HCT116 (cell line): ENCODE measurements at regions not wholly inside any gene's neighbourhood (a gene's known extent, or its start where the extent isn't known, plus 50 kb on each side); places are given as distances from the start of the nearest gene placed in this dataset.
"Not testable (repeated sequence)": the region's sequence is repeated elsewhere in the genome, so short reads cannot be mapped to it uniquely, and the experiment has no call there.

ENCODE experiments used
- ATAC-seq: fragments of 200-7000 bp; cut with Tn5 transposase; 2 replicates; pipeline ENCODE4 v1.9.1; 2020; ENCODE audit warnings: mild to moderate bottlenecking, moderate library complexity
- BruUV-seq: library from RNA; stranded (reverse); fragments of 400-500 nt; replicated peaks from 2 replicates; lab custom pipeline; 2021; lab: Mats Ljungman, UMichigan
- CTCF ChIA-PET: fragments of 300-600 bp; sonication (Branson Sonifier 250); formaldehyde crosslinking; loops from one replicate; lab custom pipeline; 2021; ENCODE audit warnings: antibody characterized with exemption; lab: Charles Lee
- POLR2A ChIA-PET: fragments of 300-600, 350-600 bp; sonication (Branson Sonifier 250); formaldehyde crosslinking; loops from one replicate; lab custom pipeline; 2021; ENCODE audit warnings: antibody characterized with exemption; lab: Charles Lee
- RAD21 ChIA-PET, 2 experiments: fragments of 300-600 bp; sonication (Branson Sonifier 250); formaldehyde crosslinking; loops; one replicate each; lab custom pipeline; 2023; ENCODE audit warnings: low total read pairs in 2 of 2; ENCODE audit not compliant: uncharacterized antibody in 2 of 2, unreplicated experiment in 2 of 2, low non-redundant PET in 1 of 2; lab: Charles Lee
- DNase-seq: peaks from one replicate; pipeline ENCODE4 v3.0.0-alpha.2; 2010; ENCODE audit warnings: low read depth, low spot score
- H2AFZ ChIP-seq: fragments of 200-600 bp; shearing (Covaris generic), sonication (generic); 2 replicates; pipeline ENCODE4 v1.6.1; 2017; ENCODE audit warnings: low read depth, mixed run types, mixed read lengths, antibody characterized with exemption, low read length; ENCODE audit not compliant: poor library complexity, severe bottlenecking
- H3K27ac ChIP-seq: 2 replicates; pipeline ENCODE4 v1.5.1; 2012; ENCODE audit warnings: low read depth, low read length
- H3K27me3 ChIP-seq: fragments of 200-600 bp; sonication (generic); 2 replicates; pipeline ENCODE4 v1.6.1; 2016; ENCODE audit warnings: mixed run types, low read length, mixed read lengths; ENCODE audit not compliant: insufficient read depth
- H3K36me3 ChIP-seq, 2 experiments: fragments of 200-500 bp in 1 of 2; fragments of 200-600 bp in 1 of 2; sonication (Bioruptor generic) in 1 of 2; sonication (generic) in 1 of 2; 2 replicates each; pipeline versions ENCODE4 v1.5.1 to v1.6.1; 2014 to 2016; ENCODE audit warnings: low read length in 2 of 2, inconsistent platforms in 1 of 2, mixed read lengths in 1 of 2, mixed run types in 1 of 2; ENCODE audit not compliant: insufficient read depth in 2 of 2, control insufficient read depth in 1 of 2
- H3K4me1 ChIP-seq, 2 experiments: fragments of 200-600 bp in 1 of 2; sonication (generic) in 1 of 2; 2 replicates each; pipeline versions ENCODE4 v1.5.1 to v1.6.1; 2012 to 2017; ENCODE audit warnings: low read length in 2 of 2, inconsistent platforms in 1 of 2, mild to moderate bottlenecking in 1 of 2, mixed read lengths in 1 of 2, mixed run types in 1 of 2, moderate library complexity in 1 of 2; ENCODE audit not compliant: insufficient read depth in 2 of 2, control insufficient read depth in 1 of 2
- H3K4me2 ChIP-seq: fragments of 200-600 bp; sonication (generic); 2 replicates; pipeline ENCODE4 v1.6.1; 2017; ENCODE audit warnings: mixed run types, low read length, mixed read lengths
- H3K4me3 ChIP-seq, 2 experiments: fragments of 200-600 bp in 1 of 2; sonication (generic) in 1 of 2; replicated peaks in 1 of 2; 2 replicates each; pipeline ENCODE4 v1.5.1; 2011 to 2016; ENCODE audit warnings: low read length in 2 of 2, control low read depth in 1 of 2, low read depth in 1 of 2, mild to moderate bottlenecking in 1 of 2, mixed read lengths in 1 of 2, mixed run types in 1 of 2
- H3K79me2 ChIP-seq: fragments of 200-600 bp; sonication (generic); 2 replicates; pipeline ENCODE4 v1.6.1; 2017; ENCODE audit warnings: mild to moderate bottlenecking, mixed run types, low read length, moderate library complexity, mixed read lengths; ENCODE audit not compliant: insufficient read depth
- H3K9ac ChIP-seq: fragments of 200-600 bp; sonication (generic); 2 replicates; pipeline ENCODE4 v1.6.1; 2016; ENCODE audit warnings: low read length, mixed read lengths
- H3K9me2 ChIP-seq: fragments of 200-600 bp; sonication (generic), shearing (Covaris generic); 2 replicates; pipeline ENCODE4 v1.6.1; 2017; ENCODE audit warnings: mixed run types, mild to moderate bottlenecking, moderate library complexity; ENCODE audit not compliant: insufficient read depth
- H3K9me3 ChIP-seq, 2 experiments: fragments of 200-500 bp in 1 of 2; fragments of 200-600 bp in 1 of 2; sonication (Bioruptor generic) in 1 of 2; sonication (generic) in 1 of 2; 2 replicates each; pipeline ENCODE4 v1.6.1; 2014 to 2017; ENCODE audit warnings: low read length in 2 of 2, mixed read lengths in 2 of 2, inconsistent platforms in 1 of 2, low read depth in 1 of 2, mild to moderate bottlenecking in 1 of 2, mixed run types in 1 of 2, moderate library complexity in 1 of 2; ENCODE audit not compliant: control insufficient read depth in 1 of 2, insufficient read depth in 1 of 2
- H4K20me1 ChIP-seq: fragments of 200-600 bp; sonication (generic), shearing (Covaris generic); 2 replicates; pipeline ENCODE4 v1.6.1; 2017; ENCODE audit warnings: mixed run types, mild to moderate bottlenecking, moderate library complexity; ENCODE audit not compliant: insufficient read depth
- EGR1 ChIP-seq: IDR thresholded peaks from 2 replicates; pipeline ENCODE4 v1.6.1; 2012; ENCODE audit warnings: low read depth
- ELF1 ChIP-seq: IDR thresholded peaks from 2 replicates; pipeline ENCODE4 v1.6.1; 2012; ENCODE audit warnings: low read depth, borderline replicate concordance
- EZH2 ChIP-seq: fragments of 200-600 bp; sonication (generic); IDR thresholded peaks from 2 replicates; pipeline ENCODE4 v1.6.1; 2017; ENCODE audit warnings: antibody characterized with exemption, mixed run types
- EZH2phosphoT487 ChIP-seq: fragments of 200-600 bp; IDR thresholded peaks from 2 replicates; pipeline ENCODE4 v1.6.1; 2018; ENCODE audit warnings: antibody characterized with exemption, borderline replicate concordance
- JUND ChIP-seq: IDR thresholded peaks from 2 replicates; pipeline ENCODE4 v1.6.1; 2012
- POLR2A ChIP-seq: IDR thresholded peaks from 2 replicates; pipeline ENCODE4 v1.7.0; 2011; ENCODE audit warnings: borderline replicate concordance; ENCODE audit not compliant: insufficient read depth, insufficient read length; ENCODE audit errors: extremely low read depth
- RAD21 ChIP-seq: IDR thresholded peaks from 2 replicates; pipeline ENCODE4 v1.6.1; 2012; ENCODE audit warnings: low read depth, mild to moderate bottlenecking
- SIN3A ChIP-seq: IDR thresholded peaks from 2 replicates; pipeline ENCODE4 v1.6.1; 2012; ENCODE audit warnings: low read depth
- SP1 ChIP-seq: IDR thresholded peaks from 2 replicates; pipeline ENCODE4 v1.6.1; 2012; ENCODE audit warnings: low read depth
- SRF ChIP-seq: IDR thresholded peaks from 2 replicates; pipeline ENCODE4 v1.6.1; 2012; ENCODE audit warnings: low read depth
- YY1 ChIP-seq: IDR thresholded peaks from 2 replicates; pipeline ENCODE4 v1.6.1; 2011; ENCODE audit warnings: low read length, low read depth, moderate library complexity, mild to moderate bottlenecking; ENCODE audit not compliant: insufficient replicate concordance; ENCODE audit errors: extremely low read depth
- ZNF274 ChIP-seq: fragments of 200-500 bp; sonication (Bioruptor generic); IDR thresholded peaks from 2 replicates; pipeline ENCODE4 v1.6.1; 2014; ENCODE audit warnings: mild to moderate bottlenecking, low read depth, low read length, inconsistent platforms
- intact Hi-C: fragments of 100-400 bp; cut with micrococcal nuclease; formaldehyde crosslinking; loops from 2 replicates; pipeline ENCODE4 v1.10.0; 2022
- TF ChIP-seq, protein P1 (sequence below): IDR thresholded peaks from 2 replicates; pipeline ENCODE4 v1.6.1; 2012

DNA sequence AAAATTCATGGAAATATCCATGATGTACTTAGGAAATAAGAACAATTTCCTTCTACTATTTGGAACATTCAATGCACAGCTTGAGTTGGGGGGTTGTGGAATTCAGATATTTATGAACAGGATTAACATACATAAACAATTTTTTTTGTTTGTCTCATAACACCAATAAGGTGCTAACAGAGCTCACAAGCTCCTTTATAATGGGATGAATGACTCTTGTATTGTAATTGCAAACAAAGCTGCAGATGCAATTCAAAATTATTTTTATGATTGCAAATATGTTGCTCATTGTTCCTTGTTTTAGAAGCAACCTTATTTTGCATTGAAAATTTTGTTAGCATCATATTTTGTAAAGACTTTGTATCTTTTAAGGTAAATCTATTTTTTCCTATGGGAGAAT lies 265.7 kb downstream of the PCDH17 start:
- Histone ChIP-seq H3K27ac (no peak overlapping the region), H4K20me1 (no peaks in the 10 kb centered on the region), H3K4me1 (no peaks in the 10 kb centered on the region), H3K9ac (no peak overlapping the region), H2AFZ (no peak overlapping the region), H3K4me2 (no peak overlapping the region), H3K4me3 (no peak overlapping the region), H3K9me3 (peaks cover 14 to 32% of the 10 kb centered on the region in 2 experiments; a peak in 2 of 4 replicates)
- ATAC-seq: no peak
- ChIA-PET CTCF (no interaction called here), POLR2A (no interaction called here), RAD21 (no interaction called here)
- intact Hi-C loops: no loop called here
- no TSS peak for BruUV-seq
- TF ChIP-seq, protein P1, sequence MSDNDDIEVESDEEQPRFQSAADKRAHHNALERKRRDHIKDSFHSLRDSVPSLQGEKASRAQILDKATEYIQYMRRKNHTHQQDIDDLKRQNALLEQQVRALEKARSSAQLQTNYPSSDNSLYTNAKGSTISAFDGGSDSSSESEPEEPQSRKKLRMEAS: no peak
- TF ChIP-seq EZH2: no peak
- TF ChIP-seq, all 23 proteins: peak for 0
- Histone ChIP-seq H3K36me3 (no peaks in the 10 kb centered on the region), H3K9me2 (no peaks in the 10 kb centered on the region), H3K79me2 (no peaks in the 10 kb centered on the region), H3K27me3 (no peaks in the 10 kb centered on the region)
- DNase-seq: no peak

- Histone ChIP-seq H4K20me1 (no peaks in the 10 kb centered on the region), H3K9me3 (peaks cover 14 to 24% of the 10 kb centered on the region in 2 experiments; a peak in 2 of 4 replicates), H3K36me3 (no peaks in the 10 kb centered on the region), H3K4me3 (no peak overlapping the region), H3K79me2 (no peaks in the 10 kb centered on the region), H2AFZ (no peak overlapping the region), H3K4me2 (no peak overlapping the region), H3K4me1 (no peaks in the 10 kb centered on the region), H3K27me3 (no peaks in the 10 kb centered on the region), H3K27ac (no peak overlapping the region), H3K9me2 (no peaks in the 10 kb centered on the region), H3K9ac (no peak overlapping the region)
- RAD21 ChIA-PET: no interaction called here
- ATAC-seq (no peak), DNase-seq (no peak)
- POLR2A ChIA-PET: no interaction called here
- BruUV-seq: no TSS peak
- CTCF ChIA-PET: no interaction called here
- intact Hi-C loops: no loop called here
- TF ChIP-seq EZH2 (no peak), SP1 (no peak), ZNF274 (no peak), POLR2A (no peak), SRF (no peak), SIN3A (no peak), YY1 (no peak), JUND (no peak), EZH2phosphoT487 (no peak), ELF1 (no peak), RAD21 (no peak), EGR1 (no peak)
- TF ChIP-seq, protein P1: no peak
These were observed 267.6 kb downstream of the PCDH17 start for GRCh38 chr13:57899096-57899495.

GRCh38 chr13:57909833-57910232 lies 278.3 kb downstream of the PCDH17 start:
- DNase-seq, H3K9ac ChIP-seq, CTCF ChIA-PET, H3K4me1 ChIP-seq, H3K27me3 ChIP-seq, H3K79me2 ChIP-seq, H3K9me2 ChIP-seq, H3K36me3 ChIP-seq, RAD21 ChIA-PET, BruUV-seq, intact Hi-C loops, ATAC-seq, H4K20me1 ChIP-seq, H3K4me3 ChIP-seq, H2AFZ ChIP-seq, H3K4me2 ChIP-seq, POLR2A ChIA-PET, H3K27ac ChIP-seq: not testable (repeated sequence)
- peaks cover 18 to 22% of the 10 kb centered on the region in 2 experiments; a peak in 3 of 4 replicates for H3K9me3 ChIP-seq
